Fibroblast of lung (primary cell): ENCODE measurements at regions not wholly inside any gene's neighbourhood (a gene's known extent, or its start where the extent isn't known, plus 50 kb on each side); places are given as distances from the start of the nearest gene placed in this dataset.

Experiments used
- DNase-seq, 2 donors: peaks; one replicate each; pipeline versions ENCODE4 v3.0.0 to v3.0.0-alpha.2; 2010; ENCODE audit warnings: low read depth in 2 of 2
- H2AFZ ChIP-seq: 2 replicates; pipeline ENCODE4 v1.5.1; 2012; ENCODE audit warnings: low read length, control low read depth, inconsistent platforms
- H3K27ac ChIP-seq: 2 replicates; pipeline ENCODE4 v1.5.1; 2011; ENCODE audit warnings: low read length, control low read depth; ENCODE audit not compliant: insufficient read depth
- H3K27me3 ChIP-seq: 2 replicates; pipeline ENCODE4 v1.5.1; 2011; ENCODE audit warnings: mild to moderate bottlenecking, low read length; ENCODE audit not compliant: control insufficient read depth, insufficient read depth
- H3K36me3 ChIP-seq: 2 replicates; pipeline ENCODE4 v1.5.1; 2011; ENCODE audit warnings: low read length; ENCODE audit not compliant: control insufficient read depth, insufficient read depth
- H3K4me1 ChIP-seq: 2 replicates; pipeline ENCODE4 v1.5.1; 2011; ENCODE audit warnings: low read length; ENCODE audit not compliant: control insufficient read depth, insufficient read depth; ENCODE audit errors: extremely low read depth
- H3K4me2 ChIP-seq: 2 replicates; pipeline ENCODE4 v1.5.1; 2011; ENCODE audit warnings: low read length, control low read depth; ENCODE audit not compliant: insufficient read depth; ENCODE audit errors: extremely low read depth
- H3K4me3 ChIP-seq, 4 experiments: fragments of 200-600 bp in 1 of 4; sonication (generic) in 1 of 4; replicated peaks in 1 of 4; 2 replicates each; pipeline ENCODE4 v1.5.1; 2011 to 2016; ENCODE audit warnings: low read length in 4 of 4, low read depth in 3 of 4, mild to moderate bottlenecking in 3 of 4, control low read depth in 2 of 4, inconsistent platforms in 1 of 4, mixed read lengths in 1 of 4; ENCODE audit not compliant: insufficient read depth in 1 of 4; ENCODE audit errors: control extremely low read depth in 1 of 4
- H3K79me2 ChIP-seq: 2 replicates; pipeline ENCODE4 v1.5.1; 2012; ENCODE audit warnings: mild to moderate bottlenecking, low read length, inconsistent platforms; ENCODE audit not compliant: control insufficient read depth, insufficient read depth
- H3K9ac ChIP-seq: 2 replicates; pipeline ENCODE4 v1.5.1; 2011; ENCODE audit warnings: mild to moderate bottlenecking, low read length, control low read depth; ENCODE audit not compliant: insufficient read depth
- H3K9me3 ChIP-seq: 2 replicates; pipeline ENCODE4 v1.5.1; 2012; ENCODE audit warnings: low read depth, low read length; ENCODE audit not compliant: control insufficient read depth, insufficient read depth
- H4K20me1 ChIP-seq: 2 replicates; pipeline ENCODE4 v1.5.1; 2011; ENCODE audit warnings: low read length; ENCODE audit not compliant: control insufficient read depth, insufficient read depth; ENCODE audit errors: extremely low read depth
- CTCF ChIP-seq, 2 donors: IDR thresholded peaks in 1 of 2; conservative IDR thresholded peaks in 1 of 2; 1 replicate in 1 of 2; 2 replicates in 1 of 2; pipeline ENCODE4 v1.5.1; 2011 to 2012; ENCODE audit warnings: low read length in 2 of 2, control low read depth in 1 of 2, inconsistent platforms in 1 of 2, low read depth in 1 of 2, mild to moderate bottlenecking in 1 of 2
- EZH2 ChIP-seq: IDR thresholded peaks from 2 replicates; pipeline ENCODE4 v1.5.1; 2012; ENCODE audit warnings: low read length, control low read depth, mild to moderate bottlenecking; ENCODE audit errors: missing control alignments

GRCh38 chr14:71301611-71302010, 394.4 kb downstream of the PCNX1 start:
- no peak for TF ChIP-seq CTCF (conservative IDR thresholded peaks at IDR 0.05 in 1 of 2, IDR thresholded peaks at IDR 0.05 in 1 of 2; ENCODE audit: low read depth in 1 of 2, low read length in 2 of 2)
- no peak for TF ChIP-seq EZH2
- no peak overlapping the region for H3K27ac ChIP-seq
- no peaks in the 10 kb centered on the region for H3K4me1 ChIP-seq
- no peaks in the 10 kb centered on the region for H3K27me3 ChIP-seq
- H3K79me2 ChIP-seq, result no peaks in the 10 kb centered on the region
- no peak overlapping the region for H3K9ac ChIP-seq
- H3K9me3 ChIP-seq, result peaks cover 1% of the 10 kb centered on the region
- no peak overlapping the region for H2AFZ ChIP-seq
- H3K36me3 ChIP-seq, result no peaks in the 10 kb centered on the region
- no peak for DNase-seq
- H4K20me1 ChIP-seq, result no peaks in the 10 kb centered on the region
- H3K4me3 ChIP-seq, result no peak overlapping the region
- H3K4me2 ChIP-seq, result no peak overlapping the region

GRCh38 chr14:71304690-71305089, 397.4 kb downstream of the PCNX1 start:
- Histone ChIP-seq H3K79me2 (no peaks in the 10 kb centered on the region), H3K9ac (no peak overlapping the region), H3K4me1 (no peaks in the 10 kb centered on the region), H4K20me1 (no peaks in the 10 kb centered on the region), H3K4me3 (no peak overlapping the region), H3K9me3 (peaks cover 1% of the 10 kb centered on the region), H3K4me2 (no peak overlapping the region), H3K27me3 (no peaks in the 10 kb centered on the region), H3K27ac (no peak overlapping the region), H2AFZ (no peak overlapping the region), H3K36me3 (no peaks in the 10 kb centered on the region)
- no peak for DNase-seq
- TF ChIP-seq CTCF (conservative IDR thresholded peaks at IDR 0.05 in 1 of 2, IDR thresholded peaks at IDR 0.05 in 1 of 2; ENCODE audit: low read depth in 1 of 2, low read length in 2 of 2) (no peak), EZH2 (no peak)

- Histone ChIP-seq H3K4me1 (no peaks in the 10 kb centered on the region), H4K20me1 (no peaks in the 10 kb centered on the region), H2AFZ (no peak overlapping the region), H3K79me2 (no peaks in the 10 kb centered on the region), H3K36me3 (no peaks in the 10 kb centered on the region), H3K4me2 (no peak overlapping the region), H3K9me3 (peaks cover 1% of the 10 kb centered on the region), H3K9ac (no peak overlapping the region), H3K27me3 (no peaks in the 10 kb centered on the region), H3K27ac (no peak overlapping the region), H3K4me3 (no peak overlapping the region)
- TF ChIP-seq CTCF (conservative IDR thresholded peaks at IDR 0.05 in 1 of 2, IDR thresholded peaks at IDR 0.05 in 1 of 2; ENCODE audit: low read depth in 1 of 2, low read length in 2 of 2), result no peak
- TF ChIP-seq EZH2, result no peak
- DNase-seq, result no peak
Observed at GRCh38 chr14:71308671-71309070, 401.4 kb downstream of the PCNX1 start.
